Liver (tissue), 8 donors: ENCODE measurements at regions not wholly inside any gene's neighbourhood (a gene's known extent, or its start where the extent isn't known, plus 50 kb on each side); places are given as distances from the start of the nearest gene placed in this dataset.

Source experiments
- DNase-seq: peaks from one replicate; pipeline ENCODE4 v3.0.0-alpha.2; 2017; ENCODE audit warnings: low spot score
- H3K27ac ChIP-seq, 2 donors: one replicate each; pipeline ENCODE4 v1.7.0; 2013; ENCODE audit warnings: inconsistent platforms in 2 of 2, low read length in 2 of 2, control low read depth in 1 of 2, low read depth in 1 of 2, mild to moderate bottlenecking in 1 of 2
- H3K27me3 ChIP-seq, 4 donors: one replicate each; pipeline versions ENCODE4 v1.6.1 to v1.7.0; 2013; ENCODE audit warnings: low read length in 3 of 4, inconsistent platforms in 1 of 4, mild to moderate bottlenecking in 1 of 4, moderate library complexity in 1 of 4; ENCODE audit not compliant: control insufficient read depth in 4 of 4, insufficient read depth in 4 of 4
- H3K36me3 ChIP-seq, 4 donors: one replicate each; pipeline versions ENCODE4 v1.6.1 to v1.7.0; 2013; ENCODE audit warnings: low read length in 3 of 4, mild to moderate bottlenecking in 3 of 4, low read depth in 1 of 4, moderate library complexity in 1 of 4; ENCODE audit not compliant: control insufficient read depth in 4 of 4, insufficient read depth in 3 of 4
- H3K4me1 ChIP-seq, 4 donors: one replicate each; pipeline versions ENCODE4 v1.6.1 to v1.7.0; 2013; ENCODE audit warnings: low read length in 3 of 4, mild to moderate bottlenecking in 3 of 4, moderate library complexity in 1 of 4; ENCODE audit not compliant: control insufficient read depth in 4 of 4, insufficient read depth in 4 of 4
- H3K4me3 ChIP-seq, 3 donors: one replicate each; pipeline versions ENCODE4 v1.6.1 to v1.7.0; 2013; ENCODE audit warnings: low read length in 3 of 3, control low read depth in 1 of 3, low read depth in 1 of 3, mild to moderate bottlenecking in 1 of 3
- H3K9ac ChIP-seq, 2 donors: one replicate each; pipeline ENCODE4 v1.7.0; 2013; ENCODE audit warnings: low read length in 2 of 2, mild to moderate bottlenecking in 2 of 2, moderate library complexity in 2 of 2, control low read depth in 1 of 2, low read depth in 1 of 2
- H3K9me3 ChIP-seq, 4 donors: one replicate each; pipeline versions ENCODE4 v1.6.1 to v1.7.0; 2013; ENCODE audit warnings: low read length in 3 of 4; ENCODE audit not compliant: control insufficient read depth in 4 of 4
- FOXA1 ChIP-seq: IDR thresholded peaks from 2 replicates; pipeline ENCODE4 v1.6.1; 2016; ENCODE audit warnings: antibody characterized with exemption
- GABPA ChIP-seq, 2 donors: IDR thresholded peaks in 1 of 2; conservative IDR thresholded peaks in 1 of 2; 2 replicates each; pipeline ENCODE4 v1.6.1; 2016; ENCODE audit warnings: antibody characterized with exemption in 2 of 2, mild to moderate bottlenecking in 1 of 2, moderate library complexity in 1 of 2
- HNF4A ChIP-seq, 2 donors: conservative IDR thresholded peaks; 2 replicates each; pipeline ENCODE4 v1.6.1; 2016; ENCODE audit warnings: antibody characterized with exemption in 2 of 2, mild to moderate bottlenecking in 2 of 2
- HNF4G ChIP-seq: IDR thresholded peaks from 2 replicates; pipeline ENCODE4 v1.6.1; 2016; ENCODE audit warnings: antibody characterized with exemption
- MAX ChIP-seq: IDR thresholded peaks from 2 replicates; pipeline ENCODE4 v1.6.1; 2016; ENCODE audit warnings: antibody characterized with exemption
- RAD21 ChIP-seq, 2 donors: IDR thresholded peaks; 2 replicates each; pipeline ENCODE4 v1.6.1; 2016; ENCODE audit warnings: antibody characterized with exemption in 2 of 2, mild to moderate bottlenecking in 2 of 2
- RXRA ChIP-seq, 2 donors: IDR thresholded peaks; 2 replicates each; pipeline ENCODE4 v1.6.1; 2017 to 2018; ENCODE audit warnings: antibody characterized with exemption in 2 of 2, mild to moderate bottlenecking in 1 of 2
- SP1 ChIP-seq: IDR thresholded peaks from 2 replicates; pipeline ENCODE4 v1.6.1; 2018; ENCODE audit warnings: antibody characterized with exemption, mild to moderate bottlenecking
- YY1 ChIP-seq: IDR thresholded peaks from 2 replicates; pipeline ENCODE4 v1.6.1; 2016; ENCODE audit warnings: antibody characterized with exemption, mild to moderate bottlenecking
- WGBS: extraction: QIAGEN DNeasy Blood & Tissue Kit; methylation state at CpG from one replicate; pipeline ENCODE4 v1.1.7; 2013; 5-methylcytosine and 5-hydroxymethylcytosine counted together
- TF ChIP-seq, protein P1 (sequence below): fragments of 150-350 bp; IDR thresholded peaks from 2 replicates; pipeline ENCODE4 v1.5.1; 2017; ENCODE audit warnings: improper control_type of control experiment, low read depth, low read length; ENCODE audit not compliant: missing input control
- TF ChIP-seq, protein P2 (sequence below): IDR thresholded peaks from 2 replicates; pipeline ENCODE4 v1.6.1; 2016; ENCODE audit warnings: antibody characterized with exemption
- TF ChIP-seq, protein P3 (sequence below): IDR thresholded peaks from 2 replicates; pipeline ENCODE4 v1.6.1; 2016; ENCODE audit warnings: antibody characterized with exemption
- donor health status: healthy.
- donor health status: healthy.
- donor health status: healthy.
- donor health status: healthy.
- donor health status: healthy.

DNA sequence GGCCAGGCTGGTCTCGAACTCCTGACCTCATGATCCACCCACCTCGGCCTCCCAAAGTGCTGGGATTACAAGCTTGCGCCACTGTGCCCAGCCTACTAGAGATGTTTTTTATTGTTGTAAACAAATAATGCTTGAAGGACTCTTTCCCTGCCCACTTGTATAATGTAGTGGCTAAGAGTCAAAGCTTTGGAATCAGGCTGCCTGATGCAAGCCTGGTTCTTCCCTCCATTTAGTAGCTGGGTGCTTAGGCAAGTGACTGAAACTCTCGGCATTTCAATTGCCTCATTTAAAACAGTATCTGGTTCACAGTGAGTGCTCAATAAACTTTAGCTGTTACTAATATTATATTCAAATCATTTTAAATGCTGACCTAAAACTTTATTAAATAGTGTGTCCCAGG, 144.2 kb upstream of the FOXN2 start:
- no peaks in the 10 kb centered on the region for H3K27me3 ChIP-seq
- no peaks in the 10 kb centered on the region for H3K36me3 ChIP-seq
- no peak overlapping the region for H3K27ac ChIP-seq
- peaks cover 0 to 12% (median 5%) of the 10 kb centered on the region in 4 donors for H3K4me1 ChIP-seq
- no peak overlapping the region for H3K4me3 ChIP-seq
- H3K9me3 ChIP-seq: no peaks in the 10 kb centered on the region
- TF ChIP-seq FOXA1 (no peak), MAX (no peak), HNF4A (conservative IDR thresholded peaks at IDR 0.05) (no peak)
- WGBS: 91% methylated on average over 4 of the region's 4 CpGs
- DNase-seq: no peak
- H3K9ac ChIP-seq: no peak overlapping the region

- Histone ChIP-seq H3K27ac (no peak overlapping the region), H3K27me3 (no peaks in the 10 kb centered on the region), H3K9ac (no peak overlapping the region), H3K4me3 (no peak overlapping the region), H3K4me1 (peaks cover 0 to 12% (median 5%) of the 10 kb centered on the region in 4 donors), H3K9me3 (no peaks in the 10 kb centered on the region), H3K36me3 (no peaks in the 10 kb centered on the region)
- TF ChIP-seq RAD21 (IDR thresholded peaks at IDR 0.05): no peak
- TF ChIP-seq SP1: no peak
- TF ChIP-seq GABPA (IDR thresholded peaks at IDR 0.05 in 1 of 2, conservative IDR thresholded peaks at IDR 0.05 in 1 of 2): no peak
- TF ChIP-seq, protein P1, sequence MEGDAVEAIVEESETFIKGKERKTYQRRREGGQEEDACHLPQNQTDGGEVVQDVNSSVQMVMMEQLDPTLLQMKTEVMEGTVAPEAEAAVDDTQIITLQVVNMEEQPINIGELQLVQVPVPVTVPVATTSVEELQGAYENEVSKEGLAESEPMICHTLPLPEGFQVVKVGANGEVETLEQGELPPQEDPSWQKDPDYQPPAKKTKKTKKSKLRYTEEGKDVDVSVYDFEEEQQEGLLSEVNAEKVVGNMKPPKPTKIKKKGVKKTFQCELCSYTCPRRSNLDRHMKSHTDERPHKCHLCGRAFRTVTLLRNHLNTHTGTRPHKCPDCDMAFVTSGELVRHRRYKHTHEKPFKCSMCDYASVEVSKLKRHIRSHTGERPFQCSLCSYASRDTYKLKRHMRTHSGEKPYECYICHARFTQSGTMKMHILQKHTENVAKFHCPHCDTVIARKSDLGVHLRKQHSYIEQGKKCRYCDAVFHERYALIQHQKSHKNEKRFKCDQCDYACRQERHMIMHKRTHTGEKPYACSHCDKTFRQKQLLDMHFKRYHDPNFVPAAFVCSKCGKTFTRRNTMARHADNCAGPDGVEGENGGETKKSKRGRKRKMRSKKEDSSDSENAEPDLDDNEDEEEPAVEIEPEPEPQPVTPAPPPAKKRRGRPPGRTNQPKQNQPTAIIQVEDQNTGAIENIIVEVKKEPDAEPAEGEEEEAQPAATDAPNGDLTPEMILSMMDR: no peak
- TF ChIP-seq, protein P2, sequence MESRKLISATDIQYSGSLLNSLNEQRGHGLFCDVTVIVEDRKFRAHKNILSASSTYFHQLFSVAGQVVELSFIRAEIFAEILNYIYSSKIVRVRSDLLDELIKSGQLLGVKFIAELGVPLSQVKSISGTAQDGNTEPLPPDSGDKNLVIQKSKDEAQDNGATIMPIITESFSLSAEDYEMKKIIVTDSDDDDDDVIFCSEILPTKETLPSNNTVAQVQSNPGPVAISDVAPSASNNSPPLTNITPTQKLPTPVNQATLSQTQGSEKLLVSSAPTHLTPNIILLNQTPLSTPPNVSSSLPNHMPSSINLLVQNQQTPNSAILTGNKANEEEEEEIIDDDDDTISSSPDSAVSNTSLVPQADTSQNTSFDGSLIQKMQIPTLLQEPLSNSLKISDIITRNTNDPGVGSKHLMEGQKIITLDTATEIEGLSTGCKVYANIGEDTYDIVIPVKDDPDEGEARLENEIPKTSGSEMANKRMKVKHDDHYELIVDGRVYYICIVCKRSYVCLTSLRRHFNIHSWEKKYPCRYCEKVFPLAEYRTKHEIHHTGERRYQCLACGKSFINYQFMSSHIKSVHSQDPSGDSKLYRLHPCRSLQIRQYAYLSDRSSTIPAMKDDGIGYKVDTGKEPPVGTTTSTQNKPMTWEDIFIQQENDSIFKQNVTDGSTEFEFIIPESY: no peak
- no peak for TF ChIP-seq MAX
- DNase-seq: no peak
- 98% methylated on average over 3 of the region's 3 CpGs for WGBS
Observed at GRCh38 chr2:48173141-48173540, 141.3 kb upstream of the FOXN2 start.

- TF ChIP-seq MAX (peak; percentile 38), YY1 (no peak), GABPA (IDR thresholded peaks at IDR 0.05 in 1 of 2, conservative IDR thresholded peaks at IDR 0.05 in 1 of 2) (no peak), HNF4A (conservative IDR thresholded peaks at IDR 0.05) (peak; percentile 16 to 19), HNF4G (no peak), RXRA (IDR thresholded peaks at IDR 0.05) (peak in 1 of 2 donors; percentile 37), SP1 (peak; percentile 9), RAD21 (IDR thresholded peaks at IDR 0.05) (peak in 1 of 2 donors; percentile 20)
- TF ChIP-seq, protein P3, sequence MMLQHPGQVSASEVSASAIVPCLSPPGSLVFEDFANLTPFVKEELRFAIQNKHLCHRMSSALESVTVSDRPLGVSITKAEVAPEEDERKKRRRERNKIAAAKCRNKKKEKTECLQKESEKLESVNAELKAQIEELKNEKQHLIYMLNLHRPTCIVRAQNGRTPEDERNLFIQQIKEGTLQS: no peak
- Histone ChIP-seq H3K4me1 (peaks cover 0 to 7% (median 2%) of the 10 kb centered on the region in 4 donors), H3K4me3 (no peak overlapping the region), H3K9ac (no peak overlapping the region), H3K36me3 (no peaks in the 10 kb centered on the region), H3K9me3 (no peaks in the 10 kb centered on the region), H3K27ac (no peak overlapping the region), H3K27me3 (no peaks in the 10 kb centered on the region)
- DNase-seq: no peak
- 35% methylated on average over 2 of the region's 2 CpGs for WGBS
Observed at GRCh38 chr2:48174503-48174902, 140.0 kb upstream of the FOXN2 start.
